ENCODE measurements at regions not wholly inside any gene's neighbourhood (a gene's known extent, or its start where the extent isn't known, plus 50 kb on each side); places are given as distances from the start of the nearest gene placed in this dataset.
"Not testable (repeated sequence)": the region's sequence is repeated elsewhere in the genome, so short reads cannot be mapped to it uniquely, and the experiment has no call there.

DNA sequence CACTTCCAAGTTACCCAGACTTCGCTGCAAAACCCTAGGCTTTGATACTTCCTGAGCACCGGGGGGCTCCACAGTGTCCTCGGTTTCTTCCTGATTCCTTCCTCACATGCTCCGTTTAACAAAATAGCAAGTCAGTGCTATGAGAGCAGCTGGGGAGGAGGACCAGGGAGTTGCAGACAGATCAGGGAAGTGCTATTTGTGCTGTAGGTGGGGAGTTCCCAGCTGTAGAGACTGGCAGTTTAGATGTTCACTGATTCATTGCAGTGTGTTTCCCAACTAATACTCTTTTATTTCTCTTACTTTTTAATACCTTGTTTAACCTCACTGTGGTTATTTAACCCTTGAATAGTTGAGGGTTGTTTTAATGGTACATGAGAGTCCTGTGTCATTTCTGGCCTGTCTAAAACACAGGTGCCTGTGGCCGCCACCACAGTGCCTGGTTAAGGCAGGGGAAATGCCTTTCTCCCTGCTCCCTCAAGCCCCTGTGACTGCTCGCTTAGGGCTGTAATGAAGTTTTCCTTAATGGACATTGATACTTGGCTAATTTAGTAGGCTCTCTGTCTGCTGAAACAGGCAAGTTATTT, 113.5 kb downstream of the GOLGA6L22 start:
- not testable (repeated sequence) for H3K36me3 ChIP-seq (replicated peaks in 1 of 2; ENCODE audit: control extremely low read depth in 1 of 2, control insufficient read depth in 1 of 2, extremely low read depth in 1 of 2, insufficient read depth in 2 of 2, low read length in 1 of 2); H3K9me3 ChIP-seq (ENCODE audit: control extremely low read depth in 1 of 3, control insufficient read depth in 2 of 3, insufficient read depth in 1 of 3, low read length in 2 of 3)
- no CpG with 5 or more reads among the region's 6 CpGs for WGBS (ENCODE audit: insufficient coverage)

DNA sequence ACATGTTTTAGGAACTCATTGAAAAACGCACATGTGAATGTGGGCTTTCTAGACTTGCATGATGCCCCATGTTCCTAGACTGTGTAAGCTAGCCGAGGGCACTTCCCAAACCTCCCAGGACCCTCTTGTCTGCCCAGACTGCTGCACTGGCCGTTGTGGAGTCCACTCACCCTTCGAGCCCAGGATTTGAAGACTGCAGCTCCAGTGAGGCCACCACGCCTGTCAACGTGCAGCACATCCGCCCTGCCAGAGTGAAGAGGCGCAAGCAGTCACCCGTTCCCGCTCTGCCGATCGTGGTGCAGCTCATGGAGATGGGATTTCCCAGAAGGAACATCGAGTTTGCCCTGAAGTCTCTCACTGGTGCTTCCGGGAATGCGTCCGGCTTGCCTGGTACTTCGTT, 114.1 kb downstream of the GOLGA6L22 start:
- H3K4me3 Mint-ChIP-seq; H3K4me1 Mint-ChIP-seq; H3K4me3 ChIP-seq (ENCODE audit: control extremely low read depth in 1 of 5, extremely low read depth in 1 of 5, insufficient read depth in 1 of 5, low read depth in 2 of 5, low read length in 4 of 5); H3K27me3 Mint-ChIP-seq; H3K4me1 ChIP-seq (ENCODE audit: control insufficient read depth in 2 of 2, insufficient read depth in 2 of 2, low read length in 2 of 2); H3K4me2 ChIP-seq (replicated peaks; ENCODE audit: low read depth, low read length, poor library complexity, severe bottlenecking); H3K9me3 Mint-ChIP-seq (ENCODE audit: insufficient read depth); ATAC-seq (ENCODE audit: low read depth); intact Hi-C loops (cut with micrococcal nuclease); H3K36me3 ChIP-seq (replicated peaks in 1 of 2; ENCODE audit: control extremely low read depth in 1 of 2, control insufficient read depth in 1 of 2, extremely low read depth in 1 of 2, insufficient read depth in 2 of 2, low read length in 1 of 2); CTCF ChIA-PET; H3K27ac ChIP-seq (ENCODE audit: low read length in 2 of 2); H3K27me3 ChIP-seq (replicated peaks in 1 of 4; ENCODE audit: control extremely low read depth in 1 of 4, control insufficient read depth in 3 of 4, insufficient read depth in 4 of 4, low read length in 3 of 4); H4K20me1 ChIP-seq (ENCODE audit: control insufficient read depth, insufficient read depth, low read length, poor library complexity, severe bottlenecking); H3K27ac Mint-ChIP-seq; POLR2A ChIA-PET; H3K9me3 ChIP-seq (ENCODE audit: control extremely low read depth in 1 of 3, control insufficient read depth in 2 of 3, insufficient read depth in 1 of 3, low read length in 2 of 3); H3K9ac ChIP-seq (ENCODE audit: low read length); H2AFZ ChIP-seq (ENCODE audit: insufficient read depth, low read depth, low read length, poor library complexity, severe bottlenecking); H3K79me2 ChIP-seq (ENCODE audit: control insufficient read depth, insufficient read depth, low read length): not testable (repeated sequence)
- peak; percentile 0 for DNase-seq
- WGBS (ENCODE audit: insufficient coverage): 97% methylated on average over 12 of the region's 17 CpGs

More for the DNA sequence above, 113.5 kb downstream of the GOLGA6L22 start:
- H3K27ac Mint-ChIP-seq; ATAC-seq (ENCODE audit: low read depth); H3K9me3 Mint-ChIP-seq (ENCODE audit: insufficient read depth); H2AFZ ChIP-seq (ENCODE audit: insufficient read depth, low read depth, low read length, poor library complexity, severe bottlenecking); H3K4me3 Mint-ChIP-seq; H3K27me3 Mint-ChIP-seq; H3K4me1 ChIP-seq (ENCODE audit: control insufficient read depth in 2 of 2, insufficient read depth in 2 of 2, low read length in 2 of 2); H3K4me3 ChIP-seq (ENCODE audit: control extremely low read depth in 1 of 5, extremely low read depth in 1 of 5, insufficient read depth in 1 of 5, low read depth in 2 of 5, low read length in 4 of 5); H3K27me3 ChIP-seq (replicated peaks in 1 of 4; ENCODE audit: control extremely low read depth in 1 of 4, control insufficient read depth in 3 of 4, insufficient read depth in 4 of 4, low read length in 3 of 4); intact Hi-C loops (cut with micrococcal nuclease); H3K79me2 ChIP-seq (ENCODE audit: control insufficient read depth, insufficient read depth, low read length); CTCF ChIA-PET; POLR2A ChIA-PET; H3K9ac ChIP-seq (ENCODE audit: low read length); H3K4me2 ChIP-seq (replicated peaks; ENCODE audit: low read depth, low read length, poor library complexity, severe bottlenecking); H3K27ac ChIP-seq (ENCODE audit: low read length in 2 of 2); H4K20me1 ChIP-seq (ENCODE audit: control insufficient read depth, insufficient read depth, low read length, poor library complexity, severe bottlenecking); H3K4me1 Mint-ChIP-seq: not testable (repeated sequence)
- DNase-seq: peak; percentile 1

DNA sequence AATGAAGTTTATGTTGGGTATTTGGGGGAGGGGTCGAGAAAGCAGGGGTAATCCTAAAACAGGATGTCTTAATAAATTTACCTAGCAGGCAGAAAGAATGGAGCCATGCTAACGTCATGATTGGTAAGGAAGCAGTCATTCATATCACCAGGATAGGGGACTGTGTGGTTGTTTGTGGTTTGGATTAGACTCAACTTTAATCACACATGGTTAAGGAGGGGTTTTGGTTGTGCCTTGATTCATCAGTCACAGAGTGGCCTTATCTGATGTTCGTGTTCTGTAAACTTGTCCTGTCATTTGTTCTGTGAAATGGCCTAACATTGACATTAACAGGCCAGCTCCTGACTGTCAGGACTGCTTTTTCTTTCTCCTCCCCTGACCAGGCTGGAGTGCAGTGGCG, 119.1 kb downstream of the GOLGA6L22 start:
- intact Hi-C loops (cut with micrococcal nuclease); H3K27ac ChIP-seq (ENCODE audit: low read length in 2 of 2); H3K27ac Mint-ChIP-seq; H3K27me3 ChIP-seq (replicated peaks in 1 of 4; ENCODE audit: control extremely low read depth in 1 of 4, control insufficient read depth in 3 of 4, insufficient read depth in 4 of 4, low read length in 3 of 4); H3K4me1 ChIP-seq (ENCODE audit: control insufficient read depth in 2 of 2, insufficient read depth in 2 of 2, low read length in 2 of 2); H3K9ac ChIP-seq (ENCODE audit: low read length); H2AFZ ChIP-seq (ENCODE audit: insufficient read depth, low read depth, low read length, poor library complexity, severe bottlenecking); H3K36me3 ChIP-seq (replicated peaks in 1 of 2; ENCODE audit: control extremely low read depth in 1 of 2, control insufficient read depth in 1 of 2, extremely low read depth in 1 of 2, insufficient read depth in 2 of 2, low read length in 1 of 2); H3K27me3 Mint-ChIP-seq; H3K4me3 ChIP-seq (ENCODE audit: control extremely low read depth in 1 of 5, extremely low read depth in 1 of 5, insufficient read depth in 1 of 5, low read depth in 2 of 5, low read length in 4 of 5); H3K4me3 Mint-ChIP-seq; DNase-seq; H3K79me2 ChIP-seq (ENCODE audit: control insufficient read depth, insufficient read depth, low read length); H3K9me3 Mint-ChIP-seq (ENCODE audit: insufficient read depth); ATAC-seq (ENCODE audit: low read depth); H3K9me3 ChIP-seq (ENCODE audit: control extremely low read depth in 1 of 3, control insufficient read depth in 2 of 3, insufficient read depth in 1 of 3, low read length in 2 of 3); POLR2A ChIA-PET; CTCF ChIA-PET; H3K4me1 Mint-ChIP-seq; H4K20me1 ChIP-seq (ENCODE audit: control insufficient read depth, insufficient read depth, low read length, poor library complexity, severe bottlenecking); H3K4me2 ChIP-seq (replicated peaks; ENCODE audit: low read depth, low read length, poor library complexity, severe bottlenecking): not testable (repeated sequence)
- WGBS (ENCODE audit: insufficient coverage): no CpG with 5 or more reads among the region's 4 CpGs

DNA sequence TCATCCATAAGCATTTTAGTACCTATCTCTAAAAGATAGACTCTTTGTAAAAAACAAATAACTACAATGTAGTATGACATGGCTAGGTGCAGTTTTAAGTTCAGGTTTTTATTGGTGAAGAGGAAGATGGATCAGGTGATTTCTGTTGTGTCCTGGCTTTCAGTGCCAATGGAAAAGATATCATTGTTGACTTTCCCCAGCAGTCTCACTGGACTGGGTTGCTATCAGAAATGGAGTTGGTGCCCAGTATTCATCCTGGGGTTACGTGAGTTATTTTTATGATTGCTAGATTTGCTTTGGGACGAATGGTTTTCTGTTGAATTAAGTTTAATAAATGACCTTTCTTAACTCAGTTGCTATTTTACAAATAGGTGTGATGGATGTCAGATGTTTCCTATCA, 120.5 kb downstream of the GOLGA6L22 start:
- POLR2A ChIA-PET; DNase-seq; H3K4me1 Mint-ChIP-seq; H3K4me2 ChIP-seq (replicated peaks; ENCODE audit: low read depth, low read length, poor library complexity, severe bottlenecking); H3K27ac Mint-ChIP-seq; CTCF ChIA-PET; H3K4me3 ChIP-seq (ENCODE audit: control extremely low read depth in 1 of 5, extremely low read depth in 1 of 5, insufficient read depth in 1 of 5, low read depth in 2 of 5, low read length in 4 of 5); H3K9me3 Mint-ChIP-seq (ENCODE audit: insufficient read depth); H3K27ac ChIP-seq (ENCODE audit: low read length in 2 of 2); H3K9ac ChIP-seq (ENCODE audit: low read length); ATAC-seq (ENCODE audit: low read depth); H3K27me3 ChIP-seq (replicated peaks in 1 of 4; ENCODE audit: control extremely low read depth in 1 of 4, control insufficient read depth in 3 of 4, insufficient read depth in 4 of 4, low read length in 3 of 4); H4K20me1 ChIP-seq (ENCODE audit: control insufficient read depth, insufficient read depth, low read length, poor library complexity, severe bottlenecking); H2AFZ ChIP-seq (ENCODE audit: insufficient read depth, low read depth, low read length, poor library complexity, severe bottlenecking); H3K27me3 Mint-ChIP-seq; H3K36me3 ChIP-seq (replicated peaks in 1 of 2; ENCODE audit: control extremely low read depth in 1 of 2, control insufficient read depth in 1 of 2, extremely low read depth in 1 of 2, insufficient read depth in 2 of 2, low read length in 1 of 2); H3K4me3 Mint-ChIP-seq; H3K9me3 ChIP-seq (ENCODE audit: control extremely low read depth in 1 of 3, control insufficient read depth in 2 of 3, insufficient read depth in 1 of 3, low read length in 2 of 3); intact Hi-C loops (cut with micrococcal nuclease); H3K79me2 ChIP-seq (ENCODE audit: control insufficient read depth, insufficient read depth, low read length); H3K4me1 ChIP-seq (ENCODE audit: control insufficient read depth in 2 of 2, insufficient read depth in 2 of 2, low read length in 2 of 2): not testable (repeated sequence)
- WGBS (ENCODE audit: insufficient coverage): no CpG with 5 or more reads among the region's 2 CpGs
